Sigmoid colon (tissue), 4 donors: ENCODE measurements at regions not wholly inside any gene's neighbourhood (a gene's known extent, or its start where the extent isn't known, plus 50 kb on each side); places are given as distances from the start of the nearest gene placed in this dataset.

ENCODE experiments used
- EP300 ChIP-seq, 4 donors: sonication (generic); formaldehyde crosslinking; IDR thresholded peaks; one replicate each; pipeline ENCODE4 v1.6.1; 2017; ENCODE audit warnings: antibody characterized with exemption in 4 of 4
- POLR2A ChIP-seq, 2 donors: fragments of 450-650 bp; IDR thresholded peaks; one replicate each; pipeline ENCODE4 v1.6.1; 2016; ENCODE audit warnings: antibody characterized with exemption in 2 of 2, mild to moderate bottlenecking in 2 of 2, moderate library complexity in 2 of 2
- TF ChIP-seq, protein P1 (sequence below), 4 experiments: fragments of 450-650 bp in 3 of 4; fragments of 200-600 bp in 1 of 4; IDR thresholded peaks; one replicate each; pipeline ENCODE4 v1.5.1; 2016 to 2019; ENCODE audit warnings: antibody characterized with exemption in 4 of 4, mild to moderate bottlenecking in 3 of 4, moderate library complexity in 2 of 4

DNA sequence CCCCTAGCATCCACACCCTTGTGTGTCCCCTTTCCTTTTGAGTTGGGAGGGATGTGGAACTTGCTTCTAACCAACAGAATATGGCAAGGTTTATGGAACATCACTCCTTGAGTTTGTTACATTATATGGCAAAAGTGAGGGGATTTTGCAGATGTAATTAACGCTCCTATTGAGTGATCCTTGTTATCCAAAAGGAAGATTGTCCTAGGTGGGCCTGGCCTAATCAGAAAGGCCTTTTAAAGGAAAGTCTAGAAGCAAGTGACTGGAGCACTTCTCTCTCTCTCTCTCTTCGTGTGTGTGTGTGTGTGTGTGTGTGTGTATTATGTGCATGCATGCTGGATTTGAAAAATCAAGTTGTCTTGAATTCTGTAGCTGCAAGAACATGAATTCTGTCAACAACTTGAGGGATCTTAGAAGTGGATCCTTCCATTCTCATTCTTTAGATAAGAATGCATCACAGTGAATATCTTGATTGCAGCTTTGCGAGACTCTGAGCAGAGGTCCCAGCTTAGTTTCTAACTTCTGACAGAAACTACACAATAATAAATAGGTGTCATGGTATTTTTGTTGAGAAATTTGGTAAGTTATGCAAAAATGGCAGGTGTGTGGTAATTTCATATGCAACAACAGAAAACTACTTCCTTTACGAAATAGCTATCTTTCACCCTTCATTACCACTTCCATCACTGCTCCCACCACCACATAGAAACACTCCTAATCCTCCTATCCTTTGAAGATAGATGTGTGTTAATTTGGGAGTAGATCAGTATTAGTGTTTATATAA lies 360.9 kb upstream of the CBLB start:
- TF ChIP-seq, protein P1, sequence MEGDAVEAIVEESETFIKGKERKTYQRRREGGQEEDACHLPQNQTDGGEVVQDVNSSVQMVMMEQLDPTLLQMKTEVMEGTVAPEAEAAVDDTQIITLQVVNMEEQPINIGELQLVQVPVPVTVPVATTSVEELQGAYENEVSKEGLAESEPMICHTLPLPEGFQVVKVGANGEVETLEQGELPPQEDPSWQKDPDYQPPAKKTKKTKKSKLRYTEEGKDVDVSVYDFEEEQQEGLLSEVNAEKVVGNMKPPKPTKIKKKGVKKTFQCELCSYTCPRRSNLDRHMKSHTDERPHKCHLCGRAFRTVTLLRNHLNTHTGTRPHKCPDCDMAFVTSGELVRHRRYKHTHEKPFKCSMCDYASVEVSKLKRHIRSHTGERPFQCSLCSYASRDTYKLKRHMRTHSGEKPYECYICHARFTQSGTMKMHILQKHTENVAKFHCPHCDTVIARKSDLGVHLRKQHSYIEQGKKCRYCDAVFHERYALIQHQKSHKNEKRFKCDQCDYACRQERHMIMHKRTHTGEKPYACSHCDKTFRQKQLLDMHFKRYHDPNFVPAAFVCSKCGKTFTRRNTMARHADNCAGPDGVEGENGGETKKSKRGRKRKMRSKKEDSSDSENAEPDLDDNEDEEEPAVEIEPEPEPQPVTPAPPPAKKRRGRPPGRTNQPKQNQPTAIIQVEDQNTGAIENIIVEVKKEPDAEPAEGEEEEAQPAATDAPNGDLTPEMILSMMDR (IDR thresholded peaks at IDR 0.05) = no peak
- TF ChIP-seq POLR2A (IDR thresholded peaks at IDR 0.05) = no peak
- no peak for TF ChIP-seq EP300 (IDR thresholded peaks at IDR 0.05)
